ENCODE measurements at regions not wholly inside any gene's neighbourhood (a gene's known extent, or its start where the extent isn't known, plus 50 kb on each side); places are given as distances from the start of the nearest gene placed in this dataset.

GRCh38 chr11:31986201-31986889 lies 104.5 kb upstream of the RCN1 start:
- H3K27ac ChIP-seq, result no peak overlapping the region
- TF ChIP-seq CTCF (IDR thresholded peaks at IDR 0.05), result no peak
- no peak for TF ChIP-seq ZFX (IDR thresholded peaks at IDR 0.05; ENCODE audit: borderline replicate concordance)

GRCh38 chr11:31981457-31981856 lies 109.4 kb upstream of the RCN1 start:
- no peak for TF ChIP-seq CTCF (IDR thresholded peaks at IDR 0.05)
- no peak for TF ChIP-seq ZFX (IDR thresholded peaks at IDR 0.05; ENCODE audit: borderline replicate concordance)
- no peak overlapping the region for H3K27ac ChIP-seq

DNA sequence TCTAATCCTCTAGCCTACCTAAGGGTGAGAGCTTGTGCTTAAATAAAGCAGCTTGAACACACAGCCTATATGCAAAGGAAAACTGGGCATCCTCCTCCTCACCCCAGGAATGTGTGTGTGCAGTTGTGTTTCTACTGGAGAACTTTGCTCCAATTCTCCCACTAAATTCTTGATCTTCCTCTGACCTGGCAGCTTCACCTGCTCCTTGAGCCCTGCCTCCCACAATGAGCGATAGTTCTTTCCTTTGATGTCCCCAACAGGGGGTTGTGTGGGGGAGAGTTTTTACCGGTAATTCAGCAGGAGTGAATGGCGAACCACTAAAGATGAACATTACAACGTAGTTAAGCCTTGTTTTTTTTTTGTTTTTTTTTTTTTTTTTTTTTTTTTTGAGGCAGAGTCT lies 113.5 kb upstream of the RCN1 start:
- H3K27ac ChIP-seq, result no peak overlapping the region
- no peak for TF ChIP-seq CTCF (IDR thresholded peaks at IDR 0.05)
- no peak for TF ChIP-seq ZFX (IDR thresholded peaks at IDR 0.05; ENCODE audit: borderline replicate concordance)

DNA sequence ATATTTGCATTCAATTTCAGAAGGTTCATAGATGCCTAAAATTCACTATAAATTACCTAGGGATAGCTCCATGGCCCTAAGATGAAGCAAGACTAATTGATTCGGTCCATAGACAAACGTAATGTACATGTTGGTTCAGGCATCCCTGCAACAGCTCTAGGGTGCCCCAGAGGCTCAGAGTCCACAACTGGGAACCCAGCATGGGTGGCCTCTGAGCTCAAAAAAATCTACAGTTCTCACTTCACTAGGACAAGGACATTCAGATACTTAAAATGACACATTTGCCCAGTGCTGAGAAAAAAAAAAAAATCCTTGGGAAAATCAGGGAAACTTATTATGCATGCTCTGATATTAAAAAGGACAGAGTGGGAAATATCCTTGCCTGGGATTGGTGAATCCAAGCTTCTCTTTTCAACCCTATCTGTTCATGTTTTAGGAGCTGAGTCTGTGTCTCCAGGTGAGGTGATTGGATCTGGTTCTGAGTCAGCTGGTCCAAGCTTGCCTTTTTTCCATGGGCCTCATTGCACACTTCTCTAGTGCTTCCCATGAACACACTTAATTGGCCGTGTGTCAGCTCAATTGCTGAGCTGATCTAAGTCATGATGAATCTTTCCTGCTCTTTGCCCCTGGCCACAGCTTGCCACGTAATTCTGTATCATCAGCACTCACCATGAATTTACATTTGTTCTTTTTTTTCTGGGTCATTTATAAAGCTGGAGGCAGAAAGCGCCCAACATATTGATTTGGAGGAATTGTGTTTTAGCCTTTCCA lies 116.3 kb upstream of the RCN1 start:
- TF ChIP-seq CTCF (IDR thresholded peaks at IDR 0.05) (no peak), ZFX (IDR thresholded peaks at IDR 0.05; ENCODE audit: borderline replicate concordance) (no peak)

DNA sequence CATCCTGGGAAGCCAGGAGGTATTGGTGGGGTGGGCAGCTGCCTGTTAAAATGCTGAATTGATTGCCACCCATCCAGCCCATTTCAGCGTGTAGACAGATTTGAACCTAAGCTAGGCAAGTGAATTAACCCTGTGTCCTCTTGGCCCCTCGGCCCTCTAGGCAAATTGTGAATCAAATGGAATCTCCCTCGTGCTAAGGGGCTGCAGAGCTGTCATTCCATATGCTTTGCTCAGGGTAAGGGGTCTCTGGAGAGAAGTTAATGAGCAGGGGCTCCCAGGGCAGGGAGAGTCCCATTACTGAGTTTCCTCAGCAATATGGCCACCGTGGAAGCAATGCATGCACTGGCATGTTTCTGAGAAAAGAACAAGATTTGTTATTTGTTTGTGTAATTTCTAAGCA lies 117.7 kb upstream of the RCN1 start:
- no peak overlapping the region for H3K27ac ChIP-seq
- TF ChIP-seq ZFX (IDR thresholded peaks at IDR 0.05; ENCODE audit: borderline replicate concordance) (no peak), CTCF (IDR thresholded peaks at IDR 0.05) (no peak)

More for the DNA sequence above, 116.3 kb upstream of the RCN1 start:
- no peak overlapping the region for H3K27ac ChIP-seq

- no peak for TF ChIP-seq CTCF (IDR thresholded peaks at IDR 0.05)
- no peak for TF ChIP-seq ZFX (IDR thresholded peaks at IDR 0.05; ENCODE audit: borderline replicate concordance)
- H3K27ac ChIP-seq, result no peak overlapping the region
Observed at GRCh38 chr11:31972623-31973022, 118.3 kb upstream of the RCN1 start.

GRCh38 chr11:31969359-31969702 lies 121.5 kb upstream of the RCN1 start:
- H3K27ac ChIP-seq, result no peak overlapping the region
- TF ChIP-seq ZFX (IDR thresholded peaks at IDR 0.05; ENCODE audit: borderline replicate concordance) (no peak), CTCF (IDR thresholded peaks at IDR 0.05) (no peak)

Data from 22Rv1 (cell line).